ENCODE measurements at regions not wholly inside any gene's neighbourhood (a gene's known extent, or its start where the extent isn't known, plus 50 kb on each side); places are given as distances from the start of the nearest gene placed in this dataset.

DNA sequence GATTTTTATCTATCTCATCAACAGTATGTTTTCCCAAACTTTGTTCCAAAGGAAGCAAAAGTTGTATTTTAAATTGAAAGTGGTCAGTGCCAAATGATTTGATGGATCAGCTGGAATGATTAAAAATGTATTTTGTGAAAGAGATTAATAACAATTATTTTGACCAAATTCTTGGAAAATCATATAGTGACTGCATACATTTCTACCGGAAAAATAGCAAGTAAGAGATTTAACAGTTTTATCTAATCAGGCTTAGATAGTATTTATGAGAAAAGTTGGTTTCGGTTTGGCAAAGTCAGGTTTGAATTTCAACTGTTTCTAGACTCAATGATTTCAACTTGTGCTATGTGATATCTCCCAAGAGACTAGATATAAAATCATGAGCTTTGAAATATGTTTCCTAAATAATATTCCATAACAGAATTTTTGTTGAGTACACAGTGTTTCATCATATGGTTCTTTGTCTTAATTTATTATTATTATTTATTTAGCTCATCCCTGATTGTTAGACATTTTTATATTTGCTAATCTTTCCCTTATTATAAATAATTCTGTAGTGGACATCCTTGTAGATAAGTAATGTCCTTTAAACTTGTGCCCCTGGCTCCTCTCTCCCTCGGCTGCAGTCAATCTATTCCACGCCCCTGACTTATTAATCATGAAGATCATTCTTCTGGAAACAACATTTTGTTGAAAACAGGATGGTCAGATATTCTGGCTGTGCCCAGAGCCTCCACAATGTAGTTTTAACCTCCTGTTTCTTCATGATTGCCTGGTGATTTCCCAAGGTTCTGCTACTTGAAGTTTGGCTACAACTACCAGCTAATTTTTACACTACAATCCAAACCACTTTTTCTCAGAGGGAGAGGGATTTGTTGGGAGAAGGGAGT is 520.7 kb upstream of the TCF4 start:
- TF ChIP-seq, protein P1, sequence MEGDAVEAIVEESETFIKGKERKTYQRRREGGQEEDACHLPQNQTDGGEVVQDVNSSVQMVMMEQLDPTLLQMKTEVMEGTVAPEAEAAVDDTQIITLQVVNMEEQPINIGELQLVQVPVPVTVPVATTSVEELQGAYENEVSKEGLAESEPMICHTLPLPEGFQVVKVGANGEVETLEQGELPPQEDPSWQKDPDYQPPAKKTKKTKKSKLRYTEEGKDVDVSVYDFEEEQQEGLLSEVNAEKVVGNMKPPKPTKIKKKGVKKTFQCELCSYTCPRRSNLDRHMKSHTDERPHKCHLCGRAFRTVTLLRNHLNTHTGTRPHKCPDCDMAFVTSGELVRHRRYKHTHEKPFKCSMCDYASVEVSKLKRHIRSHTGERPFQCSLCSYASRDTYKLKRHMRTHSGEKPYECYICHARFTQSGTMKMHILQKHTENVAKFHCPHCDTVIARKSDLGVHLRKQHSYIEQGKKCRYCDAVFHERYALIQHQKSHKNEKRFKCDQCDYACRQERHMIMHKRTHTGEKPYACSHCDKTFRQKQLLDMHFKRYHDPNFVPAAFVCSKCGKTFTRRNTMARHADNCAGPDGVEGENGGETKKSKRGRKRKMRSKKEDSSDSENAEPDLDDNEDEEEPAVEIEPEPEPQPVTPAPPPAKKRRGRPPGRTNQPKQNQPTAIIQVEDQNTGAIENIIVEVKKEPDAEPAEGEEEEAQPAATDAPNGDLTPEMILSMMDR (IDR thresholded peaks at IDR 0.05) = no peak
- no peak for TF ChIP-seq POLR2AphosphoS5 (IDR thresholded peaks at IDR 0.05)
- 80 to 89% methylated on average over 4 of the region's 4 CpGs for WGBS, 2 donors

DNA sequence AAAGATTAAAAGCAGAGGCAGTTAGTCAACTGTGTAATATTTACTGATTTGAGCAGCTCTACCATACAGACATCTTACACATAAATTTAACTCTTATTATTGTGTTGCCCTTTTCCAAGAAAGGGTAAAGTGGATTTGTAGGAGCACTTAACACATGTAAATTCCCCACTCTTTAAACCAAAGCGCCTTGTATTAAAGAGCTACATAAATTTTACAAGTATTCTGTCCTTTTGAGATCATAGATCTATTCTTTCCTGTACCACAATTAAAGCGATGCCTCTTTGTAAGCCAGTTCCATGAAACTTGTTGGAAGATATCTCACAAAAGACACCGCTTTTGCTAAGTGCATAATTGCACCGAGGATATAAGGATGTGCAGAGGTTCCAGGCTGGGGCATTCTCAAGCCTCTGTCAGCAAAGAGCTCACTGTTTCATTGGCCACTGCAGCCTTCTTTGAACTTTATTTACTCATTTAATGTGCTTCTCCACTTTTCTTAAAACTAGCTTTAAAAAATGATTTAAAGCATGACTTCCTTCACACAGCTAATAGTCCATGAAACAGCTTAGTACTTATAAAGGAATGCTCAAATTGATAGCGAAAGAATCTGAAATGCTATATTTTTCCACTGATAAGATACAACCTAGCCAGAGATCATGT is 520.0 kb upstream of the TCF4 start:
- DNase-seq = no peak
- Histone ChIP-seq H3K36me3 (no peaks in the 10 kb centered on the region), H3K4me3 (no peak overlapping the region), H3K27ac (no peak overlapping the region), H3K4me1 (no peaks in the 10 kb centered on the region), H3K27me3 (no peaks in the 10 kb centered on the region), H3K9me3 (no peaks in the 10 kb centered on the region)
- TF ChIP-seq, protein P1 (IDR thresholded peaks at IDR 0.05) = no peak
- no peak for TF ChIP-seq POLR2AphosphoS5 (IDR thresholded peaks at IDR 0.05)
- no peak for TF ChIP-seq POLR2A (IDR thresholded peaks at IDR 0.05)
- no peak for TF ChIP-seq EP300 (IDR thresholded peaks at IDR 0.05)
- WGBS, 2 donors = 68 to 78% methylated on average over 5 of the region's 5 CpGs
- no peak for ATAC-seq (ENCODE audit: low FRiP score in 2 of 2)

More for the DNA sequence above, 520.7 kb upstream of the TCF4 start:
- Histone ChIP-seq H3K36me3 (no peaks in the 10 kb centered on the region), H3K27ac (no peak overlapping the region), H3K27me3 (no peaks in the 10 kb centered on the region), H3K4me1 (no peaks in the 10 kb centered on the region), H3K4me3 (no peak overlapping the region), H3K9me3 (no peaks in the 10 kb centered on the region)
- DNase-seq (no peak), ATAC-seq (ENCODE audit: low FRiP score in 2 of 2) (peak in 1 of 2 donors; percentile 31)

DNA sequence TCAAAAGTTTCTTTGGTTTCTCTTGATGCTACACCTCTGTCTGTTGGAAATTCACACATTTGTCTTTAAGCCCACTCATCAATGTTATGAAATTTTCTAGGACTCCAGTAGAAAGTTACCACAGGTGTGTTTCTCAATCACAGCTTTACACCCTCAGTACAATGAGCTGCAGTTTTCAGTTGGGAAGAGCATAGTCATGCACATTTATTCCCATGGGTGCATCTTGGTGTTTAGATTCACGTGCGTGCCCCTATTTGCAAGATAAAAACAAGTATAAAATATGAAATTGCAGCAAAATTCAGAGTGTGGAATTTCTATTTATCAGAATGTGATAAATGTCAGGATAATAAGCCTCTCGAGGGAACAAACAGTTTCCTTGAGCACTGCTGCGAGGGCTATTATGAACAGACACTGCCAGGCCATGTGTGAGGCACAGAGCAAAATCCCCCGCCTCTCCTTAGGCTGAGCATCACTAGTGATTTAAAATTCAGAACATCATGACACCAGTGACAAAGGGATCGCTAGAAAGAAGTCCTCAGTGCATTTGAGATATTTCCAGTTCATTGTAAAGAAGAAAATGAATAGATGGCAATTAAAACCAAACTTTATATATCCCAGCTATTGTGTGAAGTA is 512.2 kb upstream of the TCF4 start:
- TF ChIP-seq, protein P1 (IDR thresholded peaks at IDR 0.05) = no peak
- TF ChIP-seq POLR2A (IDR thresholded peaks at IDR 0.05) (no peak), POLR2AphosphoS5 (IDR thresholded peaks at IDR 0.05) (no peak), EP300 (IDR thresholded peaks at IDR 0.05) (no peak)
- Histone ChIP-seq H3K27me3 (no peaks in the 10 kb centered on the region), H3K36me3 (no peaks in the 10 kb centered on the region), H3K9me3 (no peaks in the 10 kb centered on the region), H3K4me1 (no peaks in the 10 kb centered on the region), H3K4me3 (no peak overlapping the region), H3K27ac (no peak overlapping the region)
- ATAC-seq (ENCODE audit: low FRiP score in 2 of 2) (no peak), DNase-seq (no peak)
- 82 to 88% methylated on average over 6 of the region's 6 CpGs for WGBS, 2 donors

DNA sequence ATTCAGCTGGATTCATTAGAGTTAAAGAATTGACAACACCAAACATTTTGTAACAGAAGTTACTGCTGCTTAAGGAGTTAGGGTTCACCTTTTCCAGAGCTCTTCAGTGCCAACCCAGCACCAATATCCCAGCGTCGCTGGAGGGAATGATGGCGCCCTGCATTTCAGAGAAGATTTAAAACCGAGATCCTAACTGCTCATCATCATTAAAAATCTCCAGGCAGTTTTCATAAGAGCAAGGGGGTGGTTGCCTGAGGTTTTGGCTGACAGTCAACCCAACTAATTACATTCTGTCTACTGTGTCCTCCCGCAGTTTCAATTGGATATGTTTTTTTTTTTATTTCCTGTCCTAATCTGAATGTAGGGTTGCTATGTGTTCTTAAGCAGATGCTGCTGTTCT is 509.6 kb upstream of the TCF4 start:
- no peaks in the 10 kb centered on the region for H3K27me3 ChIP-seq
- WGBS, 2 donors = 77 to 82% methylated on average over 5 of the region's 5 CpGs
- no peak overlapping the region for H3K4me3 ChIP-seq

More for the DNA sequence above, 509.6 kb upstream of the TCF4 start:
- Histone ChIP-seq H3K36me3 (no peaks in the 10 kb centered on the region), H3K9me3 (no peaks in the 10 kb centered on the region), H3K4me1 (no peaks in the 10 kb centered on the region), H3K27ac (no peak overlapping the region)
- ATAC-seq (ENCODE audit: low FRiP score in 2 of 2) (no peak), DNase-seq (no peak)
- TF ChIP-seq EP300 (IDR thresholded peaks at IDR 0.05) (no peak), POLR2AphosphoS5 (IDR thresholded peaks at IDR 0.05) (no peak), POLR2A (IDR thresholded peaks at IDR 0.05) (no peak)
- TF ChIP-seq, protein P1 (IDR thresholded peaks at IDR 0.05) = no peak
